Thoracic aorta (tissue), 2 donors: ENCODE measurements at regions not wholly inside any gene's neighbourhood (a gene's known extent, or its start where the extent isn't known, plus 50 kb on each side); places are given as distances from the start of the nearest gene placed in this dataset.

ENCODE experiments used
- ATAC-seq: fragments of 150-250 bp; one replicate; pipeline ENCODE4 v1.8.0; 2017; ENCODE audit warnings: low read depth; ENCODE audit not compliant: insufficient number of reproducible peaks, low FRiP score
- DNase-seq: peaks from one replicate; pipeline ENCODE4 v3.0.0-alpha.2; 2020; ENCODE audit warnings: low spot score
- H3K27ac ChIP-seq, 2 donors: fragments of 200-600 bp; sonication (generic); 1 replicate in 1 of 2; 2 replicates in 1 of 2; pipeline ENCODE4 v1.5.1; 2016; ENCODE audit warnings: mild to moderate bottlenecking in 2 of 2, moderate library complexity in 2 of 2
- H3K27me3 ChIP-seq: fragments of 200-600 bp; sonication (generic); replicated peaks from 2 replicates; pipeline ENCODE4 v1.6.0; 2016; ENCODE audit warnings: mild to moderate bottlenecking; ENCODE audit not compliant: insufficient read depth
- H3K36me3 ChIP-seq: fragments of 200-600 bp; sonication (generic); one replicate; pipeline ENCODE4 v1.5.1; 2016
- H3K4me1 ChIP-seq, 2 donors: fragments of 200-600 bp; sonication (generic); 1 replicate in 1 of 2; 2 replicates in 1 of 2; pipeline versions ENCODE4 v1.5.1 to v1.6.0; 2016; ENCODE audit warnings: low read depth in 2 of 2, mild to moderate bottlenecking in 1 of 2; ENCODE audit not compliant: control insufficient read depth in 1 of 2
- H3K4me3 ChIP-seq: fragments of 200-600 bp; sonication (generic); 2 replicates; pipeline ENCODE4 v1.5.1; 2016; ENCODE audit warnings: mild to moderate bottlenecking
- H3K9me3 ChIP-seq: fragments of 200-600 bp; sonication (generic); 2 replicates; pipeline ENCODE4 v1.5.1; 2016
- CTCF ChIP-seq: fragments of 200-600 bp; sonication (generic); IDR thresholded peaks from one replicate; pipeline ENCODE4 v1.5.1; 2019; ENCODE audit warnings: antibody characterized with exemption

- no peak for ATAC-seq
- no peak overlapping the region for H3K4me3 ChIP-seq
- no peak for DNase-seq
- no peaks in the 10 kb centered on the region for H3K36me3 ChIP-seq
- peaks cover 0 to 3% of the 10 kb centered on the region in 2 donors for H3K4me1 ChIP-seq
- no peak for TF ChIP-seq CTCF
- no peaks in the 10 kb centered on the region for H3K27me3 ChIP-seq
- H3K27ac ChIP-seq = no peak overlapping the region
- H3K9me3 ChIP-seq = no peaks in the 10 kb centered on the region
Measured at GRCh38 chr10:64397125-64397524, 875.9 kb downstream of the REEP3 start.

GRCh38 chr10:64408391-64409183, 887.4 kb downstream of the REEP3 start:
- peaks cover 0 to 8% of the 10 kb centered on the region in 2 donors for H3K4me1 ChIP-seq
- H3K4me3 ChIP-seq = no peak overlapping the region
- H3K36me3 ChIP-seq = no peaks in the 10 kb centered on the region
- no peak for DNase-seq
- no peaks in the 10 kb centered on the region for H3K9me3 ChIP-seq
- H3K27ac ChIP-seq = no peak overlapping the region
- TF ChIP-seq CTCF = no peak
- no peaks in the 10 kb centered on the region for H3K27me3 ChIP-seq
- ATAC-seq = no peak

GRCh38 chr10:64409349-64409748, 888.1 kb downstream of the REEP3 start:
- no peak for ATAC-seq
- no peak for DNase-seq

DNA sequence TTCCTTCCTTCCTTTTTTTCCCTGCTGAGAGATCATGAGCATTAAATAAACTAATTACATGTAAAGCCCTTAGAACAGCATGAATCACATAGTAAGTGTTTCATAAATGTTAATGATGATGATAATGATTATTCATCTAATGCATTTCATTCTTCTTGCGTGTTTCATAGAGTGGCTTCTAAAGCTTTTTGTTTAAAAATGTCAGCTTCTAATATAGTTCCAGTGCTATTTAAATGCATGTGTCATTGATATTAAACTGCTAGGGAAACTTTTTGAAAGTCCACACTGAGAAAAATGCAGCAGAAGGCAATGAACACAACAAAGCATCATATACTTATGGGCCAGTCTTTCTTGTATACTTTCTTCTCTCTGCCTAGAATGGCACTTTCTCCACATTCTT, 894.8 kb downstream of the REEP3 start:
- Histone ChIP-seq H3K4me1 (no peaks in the 10 kb centered on the region), H3K4me3 (no peak overlapping the region), H3K36me3 (no peaks in the 10 kb centered on the region), H3K27ac (no peak overlapping the region), H3K9me3 (no peaks in the 10 kb centered on the region), H3K27me3 (no peaks in the 10 kb centered on the region)
- no peak for TF ChIP-seq CTCF
- ATAC-seq (no peak), DNase-seq (no peak)

More at GRCh38 chr10:64409349-64409748, 888.1 kb downstream of the REEP3 start:
- Histone ChIP-seq H3K4me1 (peaks cover 0 to 5% of the 10 kb centered on the region in 2 donors), H3K27ac (no peak overlapping the region), H3K27me3 (no peaks in the 10 kb centered on the region), H3K9me3 (no peaks in the 10 kb centered on the region), H3K36me3 (no peaks in the 10 kb centered on the region), H3K4me3 (no peak overlapping the region)
- TF ChIP-seq CTCF = no peak

- no peaks in the 10 kb centered on the region for H3K4me1 ChIP-seq
- ATAC-seq = no peak
- H3K27ac ChIP-seq = no peak overlapping the region
- no peaks in the 10 kb centered on the region for H3K36me3 ChIP-seq
- H3K4me3 ChIP-seq = no peak overlapping the region
- no peak for TF ChIP-seq CTCF
- H3K27me3 ChIP-seq = no peaks in the 10 kb centered on the region
- no peaks in the 10 kb centered on the region for H3K9me3 ChIP-seq
- no peak for DNase-seq
Measured at GRCh38 chr10:64419461-64419860, 898.3 kb downstream of the REEP3 start.
